NB4 (cell line): ENCODE measurements at regions not wholly inside any gene's neighbourhood (a gene's known extent, or its start where the extent isn't known, plus 50 kb on each side); places are given as distances from the start of the nearest gene placed in this dataset.

Experiments
- DNase-seq: peaks from one replicate; pipeline ENCODE4 v3.0.0; 2010; ENCODE audit warnings: low read depth
- H3K4me3 ChIP-seq: one replicate; pipeline ENCODE4 v1.5.1; 2011; ENCODE audit warnings: mild to moderate bottlenecking, low read depth, low read length, moderate library complexity
- CTCF ChIP-seq: IDR thresholded peaks from one replicate; pipeline ENCODE4 v1.5.1; 2012; ENCODE audit warnings: low read depth, low read length
- MAX ChIP-seq: IDR thresholded peaks from 2 replicates; pipeline ENCODE4 v1.6.1; 2011; ENCODE audit warnings: low read depth, low read length
- MYC ChIP-seq: IDR thresholded peaks from 2 replicates; pipeline ENCODE4 v1.6.1; 2011; ENCODE audit warnings: low read depth, low read length
- POLR2A ChIP-seq: IDR thresholded peaks from 2 replicates; pipeline ENCODE4 v1.6.1; 2011; ENCODE audit warnings: mild to moderate bottlenecking; ENCODE audit not compliant: insufficient read length; ENCODE audit errors: extremely low read depth

- H3K4me3 ChIP-seq: no peak overlapping the region
- TF ChIP-seq CTCF: no peak
- no peak for TF ChIP-seq MYC
- TF ChIP-seq MAX: no peak
- TF ChIP-seq POLR2A: no peak
- no peak for DNase-seq
Measured at GRCh38 chr2:82257796-82258555, 1953.4 kb upstream of the LRRTM1 start.

- no peak for TF ChIP-seq MAX
- no peak for TF ChIP-seq MYC
- no peak for DNase-seq
- no peak overlapping the region for H3K4me3 ChIP-seq
Measured at GRCh38 chr2:82256983-82257632, 1952.6 kb upstream of the LRRTM1 start.

GRCh38 chr2:82256288-82256687 lies 1951.7 kb upstream of the LRRTM1 start:
- TF ChIP-seq MAX (no peak), CTCF (no peak), POLR2A (no peak), MYC (no peak)
- no peak for DNase-seq
- no peak overlapping the region for H3K4me3 ChIP-seq

- no peak overlapping the region for H3K4me3 ChIP-seq
- no peak for DNase-seq
- TF ChIP-seq POLR2A: no peak
- TF ChIP-seq CTCF: no peak
- TF ChIP-seq MYC: no peak
- no peak for TF ChIP-seq MAX
Measured at GRCh38 chr2:82254728-82255127, 1950.2 kb upstream of the LRRTM1 start.

GRCh38 chr2:82246220-82246775 lies 1941.7 kb upstream of the LRRTM1 start:
- no peak for DNase-seq
- TF ChIP-seq MAX (no peak), POLR2A (no peak), MYC (no peak), CTCF (no peak)
- H3K4me3 ChIP-seq: no peak overlapping the region

GRCh38 chr2:82239176-82239575 lies 1934.6 kb upstream of the LRRTM1 start:
- no peak for DNase-seq
- TF ChIP-seq POLR2A (no peak), MAX (no peak), MYC (no peak), CTCF (no peak)

More at GRCh38 chr2:82239176-82239575, 1934.6 kb upstream of the LRRTM1 start:
- H3K4me3 ChIP-seq: no peak overlapping the region
